HG02588 (cell line): ENCODE measurements at regions not wholly inside any gene's neighbourhood (a gene's known extent, or its start where the extent isn't known, plus 50 kb on each side); places are given as distances from the start of the nearest gene placed in this dataset.
A peak's percentile ranks its signal among the peaks of the same experiment; 100 is the strongest.
"Not testable (repeated sequence)": the region's sequence is repeated elsewhere in the genome, so short reads cannot be mapped to it uniquely, and the experiment has no call there.

Experiments used
- ATAC-seq: cut with Tn5 transposase; IDR thresholded peaks from one replicate; pipeline ENCODE4 v1.9.1; 2021; ENCODE audit warnings: mild to moderate bottlenecking, moderate library complexity; ENCODE audit not compliant: unreplicated experiment

GRCh38 chr3:107218864-107219269 is 158.4 kb upstream of the CCDC54 start:
- no peak for ATAC-seq

- ATAC-seq = no peak
Observed at GRCh38 chr3:107220538-107220937, 156.7 kb upstream of the CCDC54 start.

- ATAC-seq = no peak
Observed at GRCh38 chr3:107221856-107222255, 155.4 kb upstream of the CCDC54 start.

- no peak for ATAC-seq
Observed at GRCh38 chr3:107222907-107223306, 154.3 kb upstream of the CCDC54 start.

- ATAC-seq = no peak
Observed at GRCh38 chr3:107224026-107224596, 153.1 kb upstream of the CCDC54 start.

- ATAC-seq = no peak
Observed at GRCh38 chr3:107227091-107227490, 150.1 kb upstream of the CCDC54 start.

GRCh38 chr3:107233877-107234276 is 143.4 kb upstream of the CCDC54 start:
- ATAC-seq = not testable (repeated sequence)

GRCh38 chr3:107235193-107235927 is 141.9 kb upstream of the CCDC54 start:
- no peak for ATAC-seq

GRCh38 chr3:107235928-107236315 is 141.3 kb upstream of the CCDC54 start:
- peak; percentile 42 for ATAC-seq

GRCh38 chr3:107236655-107237337 is 140.4 kb upstream of the CCDC54 start:
- ATAC-seq = no peak

- no peak for ATAC-seq
Observed at GRCh38 chr3:107238787-107239186, 138.5 kb upstream of the CCDC54 start.

GRCh38 chr3:107239703-107240102 is 137.5 kb upstream of the CCDC54 start:
- ATAC-seq = no peak

GRCh38 chr3:107240183-107241091 is 136.8 kb upstream of the CCDC54 start:
- peak; percentile 93 for ATAC-seq

- peak; percentile 38 for ATAC-seq
Observed at GRCh38 chr3:107241217-107241616, 136.0 kb upstream of the CCDC54 start.

- no peak for ATAC-seq
Observed at GRCh38 chr3:107242579-107242978, 134.7 kb upstream of the CCDC54 start.

- ATAC-seq = no peak
Observed at GRCh38 chr3:107247116-107247515, 130.1 kb upstream of the CCDC54 start.

- no peak for ATAC-seq
Observed at GRCh38 chr3:107249132-107249531, 128.1 kb upstream of the CCDC54 start.

- ATAC-seq = no peak
Observed at GRCh38 chr3:107250221-107250620, 127.0 kb upstream of the CCDC54 start.

GRCh38 chr3:107251819-107252218 is 125.4 kb upstream of the CCDC54 start:
- ATAC-seq = no peak

- ATAC-seq = no peak
Observed at GRCh38 chr3:107256963-107257362, 120.3 kb upstream of the CCDC54 start.

- ATAC-seq = no peak
Observed at GRCh38 chr3:107258300-107258699, 118.9 kb upstream of the CCDC54 start.
